Mesothelial cell of epicardium (in vitro differentiated cells): ENCODE measurements at regions not wholly inside any gene's neighbourhood (a gene's known extent, or its start where the extent isn't known, plus 50 kb on each side); places are given as distances from the start of the nearest gene placed in this dataset.

Experiments used
- DNase-seq, 2 experiments: peaks; one replicate each; pipeline ENCODE4 v3.0.0; 2021; ENCODE audit warnings: low spot score in 2 of 2; ENCODE audit not compliant: unreplicated experiment in 2 of 2
- H3K27ac Mint-ChIP-seq: 2 replicates; pipeline ENCODE4 v1.8.0; 2021; ENCODE audit warnings: mixed read lengths
- H3K27me3 Mint-ChIP-seq: 2 replicates; pipeline ENCODE4 v1.8.0; 2021; ENCODE audit warnings: low read depth, mixed read lengths
- H3K36me3 Mint-ChIP-seq: 2 replicates; pipeline ENCODE4 v1.8.0; 2021; ENCODE audit warnings: mixed read lengths
- H3K4me1 Mint-ChIP-seq: 2 replicates; pipeline ENCODE4 v1.8.0; 2021; ENCODE audit warnings: mixed read lengths
- H3K4me3 Mint-ChIP-seq: 2 replicates; pipeline ENCODE4 v1.8.0; 2021; ENCODE audit warnings: mild to moderate bottlenecking, moderate library complexity, mixed read lengths
- H3K9me3 Mint-ChIP-seq: 2 replicates; pipeline ENCODE4 v1.8.0; 2021; ENCODE audit warnings: mixed read lengths
- TF ChIP-seq, protein P1 (sequence below): fragments of 200-600 bp; sonication (generic); IDR thresholded peaks from one replicate; pipeline ENCODE4 v1.5.0; 2021; ENCODE audit warnings: antibody characterized with exemption; ENCODE audit not compliant: unreplicated experiment

DNA sequence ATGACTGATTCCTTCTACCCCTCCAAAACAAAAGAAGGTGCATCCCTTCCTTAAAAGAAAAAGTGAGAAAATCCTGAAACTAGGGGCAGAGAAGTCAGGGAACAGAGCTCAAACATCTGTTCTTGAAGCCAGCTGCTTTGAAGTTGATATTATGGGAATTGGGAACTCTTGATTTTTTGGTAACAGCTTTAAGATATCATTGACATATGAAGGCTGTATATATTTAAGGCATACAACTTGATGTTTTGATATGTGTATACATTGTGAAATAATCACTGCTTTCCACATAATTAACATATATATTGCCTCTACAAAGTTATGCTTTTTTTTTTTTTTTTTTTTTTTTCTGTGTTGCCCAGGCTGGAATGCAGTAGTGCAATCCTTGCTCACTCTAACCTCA is 117.1 kb downstream of the AKAP11 start:
- DNase-seq, result no peak
- TF ChIP-seq, protein P1, sequence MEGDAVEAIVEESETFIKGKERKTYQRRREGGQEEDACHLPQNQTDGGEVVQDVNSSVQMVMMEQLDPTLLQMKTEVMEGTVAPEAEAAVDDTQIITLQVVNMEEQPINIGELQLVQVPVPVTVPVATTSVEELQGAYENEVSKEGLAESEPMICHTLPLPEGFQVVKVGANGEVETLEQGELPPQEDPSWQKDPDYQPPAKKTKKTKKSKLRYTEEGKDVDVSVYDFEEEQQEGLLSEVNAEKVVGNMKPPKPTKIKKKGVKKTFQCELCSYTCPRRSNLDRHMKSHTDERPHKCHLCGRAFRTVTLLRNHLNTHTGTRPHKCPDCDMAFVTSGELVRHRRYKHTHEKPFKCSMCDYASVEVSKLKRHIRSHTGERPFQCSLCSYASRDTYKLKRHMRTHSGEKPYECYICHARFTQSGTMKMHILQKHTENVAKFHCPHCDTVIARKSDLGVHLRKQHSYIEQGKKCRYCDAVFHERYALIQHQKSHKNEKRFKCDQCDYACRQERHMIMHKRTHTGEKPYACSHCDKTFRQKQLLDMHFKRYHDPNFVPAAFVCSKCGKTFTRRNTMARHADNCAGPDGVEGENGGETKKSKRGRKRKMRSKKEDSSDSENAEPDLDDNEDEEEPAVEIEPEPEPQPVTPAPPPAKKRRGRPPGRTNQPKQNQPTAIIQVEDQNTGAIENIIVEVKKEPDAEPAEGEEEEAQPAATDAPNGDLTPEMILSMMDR, result no peak
- Mint-ChIP-seq H3K4me1 (no peaks in the 10 kb centered on the region), H3K36me3 (no peaks in the 10 kb centered on the region), H3K9me3 (no peaks in the 10 kb centered on the region), H3K4me3 (no peak overlapping the region), H3K27ac (no peak overlapping the region), H3K27me3 (peaks cover 7% of the 10 kb centered on the region)

DNA sequence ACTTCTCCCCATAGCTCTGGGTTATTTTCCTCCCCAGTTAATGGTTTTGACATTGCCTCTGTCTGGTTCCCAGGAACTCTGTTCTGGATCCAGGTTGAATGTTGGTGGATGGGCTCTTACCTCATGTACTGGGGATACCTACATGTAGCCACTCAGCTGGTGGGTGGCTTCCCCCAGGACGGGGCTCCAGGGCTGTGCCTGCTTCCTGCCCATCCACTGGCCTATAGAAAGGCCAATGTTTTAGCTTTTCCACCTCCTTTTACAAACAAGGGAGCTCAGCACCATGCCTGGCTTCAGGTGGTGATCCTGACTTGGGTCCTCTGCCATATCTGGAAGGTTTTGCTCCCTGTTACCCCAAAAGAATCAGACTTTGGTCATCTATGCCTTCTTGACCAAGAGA is 120.2 kb downstream of the AKAP11 start:
- DNase-seq, result no peak
- peaks cover 15% of the 10 kb centered on the region for H3K27me3 Mint-ChIP-seq
- no peak overlapping the region for H3K27ac Mint-ChIP-seq
- H3K4me3 Mint-ChIP-seq, result no peak overlapping the region
- H3K36me3 Mint-ChIP-seq, result no peaks in the 10 kb centered on the region
- H3K4me1 Mint-ChIP-seq, result no peaks in the 10 kb centered on the region
- TF ChIP-seq, protein P1, result no peak
- no peaks in the 10 kb centered on the region for H3K9me3 Mint-ChIP-seq

DNA sequence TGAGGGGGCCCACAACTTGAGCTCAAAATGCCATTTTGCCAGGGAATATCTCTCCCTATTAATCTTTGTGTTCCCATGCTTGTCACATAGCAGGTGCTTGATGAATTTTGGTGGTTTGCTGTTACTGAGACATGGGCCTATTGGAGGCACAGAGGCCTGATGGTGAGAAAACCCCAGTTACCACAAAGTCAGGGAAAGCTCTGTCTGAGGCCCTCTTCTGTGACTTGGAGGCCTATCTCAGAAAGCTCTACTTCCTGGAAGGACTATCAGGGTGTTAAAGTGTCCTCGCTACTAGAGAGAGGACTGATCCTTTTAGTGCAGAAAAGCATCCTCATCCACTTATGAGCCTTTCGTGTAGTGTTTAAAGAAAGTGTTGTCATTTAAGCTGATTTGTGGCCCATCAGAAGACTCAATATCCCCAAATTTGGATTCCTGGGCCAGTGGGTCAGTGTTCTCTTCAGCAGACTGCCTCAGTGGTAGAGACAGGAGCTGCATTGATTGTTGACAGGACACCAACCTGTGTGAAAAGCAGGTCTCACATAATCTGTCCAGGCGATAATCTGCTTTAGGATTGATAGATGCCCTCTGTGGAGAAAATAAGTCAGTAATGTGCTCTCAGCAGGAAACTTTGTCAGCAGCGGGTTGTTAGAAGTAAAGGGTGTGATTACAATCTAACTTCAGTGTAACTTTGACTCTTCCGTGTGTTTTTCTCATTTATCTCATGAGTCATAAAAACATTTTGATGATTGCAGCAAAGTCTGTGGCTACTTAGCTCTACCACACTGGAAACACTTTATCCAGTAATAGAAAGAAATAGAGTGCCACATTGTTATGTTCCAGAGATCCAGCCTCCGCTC is 121.0 kb downstream of the AKAP11 start:
- Mint-ChIP-seq H3K36me3 (no peaks in the 10 kb centered on the region), H3K27ac (no peak overlapping the region), H3K27me3 (peaks cover 16% of the 10 kb centered on the region), H3K9me3 (no peaks in the 10 kb centered on the region), H3K4me3 (no peak overlapping the region), H3K4me1 (no peaks in the 10 kb centered on the region)
- DNase-seq, result no peak
- TF ChIP-seq, protein P1, result no peak

DNA sequence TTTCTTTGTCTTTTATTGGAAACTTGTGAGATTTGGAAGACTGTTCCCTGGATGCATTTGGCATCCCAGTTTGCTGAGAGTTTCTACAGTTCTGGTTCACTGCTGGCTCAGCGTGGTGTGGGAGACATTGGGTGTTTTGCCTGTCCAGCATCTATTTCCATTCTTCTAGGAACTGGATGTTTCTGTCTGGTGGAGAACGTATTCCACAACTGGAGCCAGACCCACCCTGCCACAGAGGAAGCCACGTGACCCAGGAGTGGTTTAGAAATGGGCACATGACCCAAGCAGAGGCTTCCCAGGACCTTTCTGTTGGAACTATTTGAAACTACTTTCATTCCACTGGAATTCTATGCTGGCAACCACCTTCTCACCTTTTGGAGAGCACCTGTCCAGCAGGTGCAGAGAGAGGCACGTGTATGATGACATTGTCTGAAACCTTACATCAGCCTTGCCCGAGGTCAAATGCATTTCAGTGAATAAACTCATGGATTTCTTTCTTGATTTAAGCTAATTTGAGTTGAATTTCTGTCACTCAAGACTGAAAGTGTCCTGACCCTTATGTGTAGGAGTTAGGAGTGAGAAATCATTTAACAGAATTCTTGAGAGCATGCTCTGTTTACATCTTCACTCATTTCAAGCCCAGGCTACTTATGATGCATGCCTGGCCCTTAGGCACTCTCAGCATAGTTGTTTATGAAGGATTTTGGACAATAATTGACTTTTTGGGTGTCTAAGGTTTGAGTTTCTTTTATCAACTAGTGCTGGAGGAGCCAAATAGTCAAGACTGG is 121.8 kb downstream of the AKAP11 start:
- DNase-seq, result no peak
- Mint-ChIP-seq H3K4me3 (no peak overlapping the region), H3K9me3 (no peaks in the 10 kb centered on the region), H3K4me1 (no peaks in the 10 kb centered on the region), H3K36me3 (no peaks in the 10 kb centered on the region), H3K27ac (no peak overlapping the region), H3K27me3 (peaks cover 13% of the 10 kb centered on the region)
- TF ChIP-seq, protein P1, result no peak

DNA sequence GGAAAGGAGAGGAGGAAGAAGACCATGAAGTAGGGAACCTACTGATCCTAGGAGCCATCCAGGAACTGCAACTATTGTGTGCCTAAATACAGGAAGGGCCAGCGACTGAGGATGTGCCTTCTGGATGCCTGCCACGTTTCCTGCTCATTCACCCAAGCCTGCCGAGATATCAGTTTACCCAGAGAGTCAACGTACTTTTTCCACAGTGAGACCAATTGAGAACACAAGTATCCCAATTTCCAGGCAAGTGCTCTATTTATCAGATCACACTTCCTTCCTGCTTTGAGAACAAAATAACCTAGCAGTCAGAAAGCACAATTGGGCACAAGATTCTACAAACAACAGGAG is 122.4 kb downstream of the AKAP11 start:
- no peak overlapping the region for H3K4me3 Mint-ChIP-seq
- no peaks in the 10 kb centered on the region for H3K36me3 Mint-ChIP-seq
- H3K4me1 Mint-ChIP-seq, result no peaks in the 10 kb centered on the region
- peaks cover 15% of the 10 kb centered on the region for H3K27me3 Mint-ChIP-seq
- H3K27ac Mint-ChIP-seq, result no peak overlapping the region
- H3K9me3 Mint-ChIP-seq, result no peaks in the 10 kb centered on the region
- TF ChIP-seq, protein P1, result no peak
- DNase-seq, result no peak
